HCT116 (cell line): ENCODE measurements at regions not wholly inside any gene's neighbourhood (a gene's known extent, or its start where the extent isn't known, plus 50 kb on each side); places are given as distances from the start of the nearest gene placed in this dataset.

ENCODE experiments used
- ATAC-seq: fragments of 200-7000 bp; cut with Tn5 transposase; 2 replicates; pipeline ENCODE4 v1.9.1; 2020; ENCODE audit warnings: mild to moderate bottlenecking, moderate library complexity
- BruUV-seq: library from RNA; stranded (reverse); fragments of 400-500 nt; replicated peaks from 2 replicates; lab custom pipeline; 2021; lab: Mats Ljungman, UMichigan
- CTCF ChIA-PET: fragments of 300-600 bp; sonication (Branson Sonifier 250); formaldehyde crosslinking; loops from one replicate; lab custom pipeline; 2021; ENCODE audit warnings: antibody characterized with exemption; lab: Charles Lee
- POLR2A ChIA-PET: fragments of 300-600, 350-600 bp; sonication (Branson Sonifier 250); formaldehyde crosslinking; loops from one replicate; lab custom pipeline; 2021; ENCODE audit warnings: antibody characterized with exemption; lab: Charles Lee
- RAD21 ChIA-PET, 2 experiments: fragments of 300-600 bp; sonication (Branson Sonifier 250); formaldehyde crosslinking; loops; one replicate each; lab custom pipeline; 2023; ENCODE audit warnings: low total read pairs in 2 of 2; ENCODE audit not compliant: uncharacterized antibody in 2 of 2, unreplicated experiment in 2 of 2, low non-redundant PET in 1 of 2; lab: Charles Lee
- DNase-seq: peaks from one replicate; pipeline ENCODE4 v3.0.0-alpha.2; 2010; ENCODE audit warnings: low read depth, low spot score
- H2AFZ ChIP-seq: fragments of 200-600 bp; shearing (Covaris generic), sonication (generic); 2 replicates; pipeline ENCODE4 v1.6.1; 2017; ENCODE audit warnings: low read depth, mixed run types, mixed read lengths, antibody characterized with exemption, low read length; ENCODE audit not compliant: poor library complexity, severe bottlenecking
- H3K27ac ChIP-seq: 2 replicates; pipeline ENCODE4 v1.5.1; 2012; ENCODE audit warnings: low read depth, low read length
- H3K27me3 ChIP-seq: fragments of 200-600 bp; sonication (generic); 2 replicates; pipeline ENCODE4 v1.6.1; 2016; ENCODE audit warnings: mixed run types, low read length, mixed read lengths; ENCODE audit not compliant: insufficient read depth
- H3K36me3 ChIP-seq, 2 experiments: fragments of 200-500 bp in 1 of 2; fragments of 200-600 bp in 1 of 2; sonication (Bioruptor generic) in 1 of 2; sonication (generic) in 1 of 2; 2 replicates each; pipeline versions ENCODE4 v1.5.1 to v1.6.1; 2014 to 2016; ENCODE audit warnings: low read length in 2 of 2, inconsistent platforms in 1 of 2, mixed read lengths in 1 of 2, mixed run types in 1 of 2; ENCODE audit not compliant: insufficient read depth in 2 of 2, control insufficient read depth in 1 of 2
- H3K4me1 ChIP-seq, 2 experiments: fragments of 200-600 bp in 1 of 2; sonication (generic) in 1 of 2; 2 replicates each; pipeline versions ENCODE4 v1.5.1 to v1.6.1; 2012 to 2017; ENCODE audit warnings: low read length in 2 of 2, inconsistent platforms in 1 of 2, mild to moderate bottlenecking in 1 of 2, mixed read lengths in 1 of 2, mixed run types in 1 of 2, moderate library complexity in 1 of 2; ENCODE audit not compliant: insufficient read depth in 2 of 2, control insufficient read depth in 1 of 2
- H3K4me2 ChIP-seq: fragments of 200-600 bp; sonication (generic); 2 replicates; pipeline ENCODE4 v1.6.1; 2017; ENCODE audit warnings: mixed run types, low read length, mixed read lengths
- H3K4me3 ChIP-seq, 2 experiments: fragments of 200-600 bp in 1 of 2; sonication (generic) in 1 of 2; replicated peaks in 1 of 2; 2 replicates each; pipeline ENCODE4 v1.5.1; 2011 to 2016; ENCODE audit warnings: low read length in 2 of 2, control low read depth in 1 of 2, low read depth in 1 of 2, mild to moderate bottlenecking in 1 of 2, mixed read lengths in 1 of 2, mixed run types in 1 of 2
- H3K79me2 ChIP-seq: fragments of 200-600 bp; sonication (generic); 2 replicates; pipeline ENCODE4 v1.6.1; 2017; ENCODE audit warnings: mild to moderate bottlenecking, mixed run types, low read length, moderate library complexity, mixed read lengths; ENCODE audit not compliant: insufficient read depth
- H3K9ac ChIP-seq: fragments of 200-600 bp; sonication (generic); 2 replicates; pipeline ENCODE4 v1.6.1; 2016; ENCODE audit warnings: low read length, mixed read lengths
- H3K9me2 ChIP-seq: fragments of 200-600 bp; sonication (generic), shearing (Covaris generic); 2 replicates; pipeline ENCODE4 v1.6.1; 2017; ENCODE audit warnings: mixed run types, mild to moderate bottlenecking, moderate library complexity; ENCODE audit not compliant: insufficient read depth
- H3K9me3 ChIP-seq, 2 experiments: fragments of 200-500 bp in 1 of 2; fragments of 200-600 bp in 1 of 2; sonication (Bioruptor generic) in 1 of 2; sonication (generic) in 1 of 2; 2 replicates each; pipeline ENCODE4 v1.6.1; 2014 to 2017; ENCODE audit warnings: low read length in 2 of 2, mixed read lengths in 2 of 2, inconsistent platforms in 1 of 2, low read depth in 1 of 2, mild to moderate bottlenecking in 1 of 2, mixed run types in 1 of 2, moderate library complexity in 1 of 2; ENCODE audit not compliant: control insufficient read depth in 1 of 2, insufficient read depth in 1 of 2
- H4K20me1 ChIP-seq: fragments of 200-600 bp; sonication (generic), shearing (Covaris generic); 2 replicates; pipeline ENCODE4 v1.6.1; 2017; ENCODE audit warnings: mixed run types, mild to moderate bottlenecking, moderate library complexity; ENCODE audit not compliant: insufficient read depth
- ATF3 ChIP-seq: IDR thresholded peaks from 2 replicates; pipeline ENCODE4 v1.6.1; 2012
- CBX3 ChIP-seq: IDR thresholded peaks from 2 replicates; pipeline ENCODE4 v1.6.1; 2012; ENCODE audit warnings: low read depth
- EGR1 ChIP-seq: IDR thresholded peaks from 2 replicates; pipeline ENCODE4 v1.6.1; 2012; ENCODE audit warnings: low read depth
- EZH2 ChIP-seq: fragments of 200-600 bp; sonication (generic); IDR thresholded peaks from 2 replicates; pipeline ENCODE4 v1.6.1; 2017; ENCODE audit warnings: antibody characterized with exemption, mixed run types
- EZH2phosphoT487 ChIP-seq: fragments of 200-600 bp; IDR thresholded peaks from 2 replicates; pipeline ENCODE4 v1.6.1; 2018; ENCODE audit warnings: antibody characterized with exemption, borderline replicate concordance
- JUND ChIP-seq: IDR thresholded peaks from 2 replicates; pipeline ENCODE4 v1.6.1; 2012
- MAX ChIP-seq: IDR thresholded peaks from 2 replicates; pipeline ENCODE4 v1.6.1; 2012
- POLR2A ChIP-seq: IDR thresholded peaks from 2 replicates; pipeline ENCODE4 v1.7.0; 2011; ENCODE audit warnings: borderline replicate concordance; ENCODE audit not compliant: insufficient read depth, insufficient read length; ENCODE audit errors: extremely low read depth
- RAD21 ChIP-seq: IDR thresholded peaks from 2 replicates; pipeline ENCODE4 v1.6.1; 2012; ENCODE audit warnings: low read depth, mild to moderate bottlenecking
- REST ChIP-seq: IDR thresholded peaks from 2 replicates; pipeline ENCODE4 v1.6.1; 2012; ENCODE audit warnings: low read depth
- SIN3A ChIP-seq: IDR thresholded peaks from 2 replicates; pipeline ENCODE4 v1.6.1; 2012; ENCODE audit warnings: low read depth
- TCF7L2 ChIP-seq: IDR thresholded peaks from 2 replicates; pipeline ENCODE4 v1.7.0; 2011; ENCODE audit warnings: borderline replicate concordance, inconsistent platforms; ENCODE audit not compliant: insufficient read depth, insufficient read length; ENCODE audit errors: extremely low read depth
- YY1 ChIP-seq: IDR thresholded peaks from 2 replicates; pipeline ENCODE4 v1.6.1; 2011; ENCODE audit warnings: low read length, low read depth, moderate library complexity, mild to moderate bottlenecking; ENCODE audit not compliant: insufficient replicate concordance; ENCODE audit errors: extremely low read depth
- intact Hi-C: fragments of 100-400 bp; cut with micrococcal nuclease; formaldehyde crosslinking; loops from 2 replicates; pipeline ENCODE4 v1.10.0; 2022

- TF ChIP-seq EZH2 (no peak), JUND (no peak), YY1 (no peak), CBX3 (no peak), MAX (no peak), TCF7L2 (no peak), EGR1 (no peak), REST (no peak), SIN3A (no peak), ATF3 (no peak), EZH2phosphoT487 (no peak), POLR2A (no peak), RAD21 (no peak)
- ATAC-seq (no peak), DNase-seq (no peak)
- ChIA-PET POLR2A (interaction anchor here (0.7 kb wide), 1 partner anchor 19 kb away, joined by 3 read pairs; no protein-coding TSS in a partner anchor), CTCF (no interaction called here), RAD21 (no interaction called here)
- no peaks in the 10 kb centered on the region for H3K36me3 ChIP-seq
- H3K4me1 ChIP-seq, result peaks cover 0 to 5% of the 10 kb centered on the region in 2 experiments; a peak in 2 of 4 replicates
- no TSS peak for BruUV-seq
- H3K4me2 ChIP-seq, result no peak overlapping the region
- H4K20me1 ChIP-seq, result no peaks in the 10 kb centered on the region
- no peak overlapping the region for H3K9ac ChIP-seq
- H2AFZ ChIP-seq, result no peak overlapping the region
- H3K27ac ChIP-seq, result no peak overlapping the region
- H3K9me2 ChIP-seq, result no peaks in the 10 kb centered on the region
- H3K4me3 ChIP-seq, result no peak overlapping the region
- no peaks in the 10 kb centered on the region for H3K79me2 ChIP-seq
- no peaks in the 10 kb centered on the region for H3K9me3 ChIP-seq
- intact Hi-C loops, result no loop called here
- no peaks in the 10 kb centered on the region for H3K27me3 ChIP-seq
These were observed 56.2 kb upstream of the RAPGEF2 start for GRCh38 chr4:159046683-159047082.
